OCI-LY1 (cell line): ENCODE measurements at regions not wholly inside any gene's neighbourhood (a gene's known extent, or its start where the extent isn't known, plus 50 kb on each side); places are given as distances from the start of the nearest gene placed in this dataset.

Source experiments
- H2AFZ ChIP-seq: fragments of 200-600 bp; sonication (generic), shearing (Covaris generic); 2 replicates; pipeline ENCODE4 v1.6.0; 2014; ENCODE audit warnings: antibody characterized with exemption, mild to moderate bottlenecking, low read length
- H3F3A ChIP-seq: fragments of 200-600 bp; sonication (generic), shearing (Covaris generic); 2 replicates; pipeline ENCODE4 v1.6.0; 2014; ENCODE audit warnings: mild to moderate bottlenecking, antibody characterized with exemption, low read length, moderate library complexity; ENCODE audit not compliant: insufficient read depth
- H3K27ac ChIP-seq: fragments of 200-600 bp; sonication (generic); 2 replicates; pipeline ENCODE4 v1.5.1; 2014; ENCODE audit warnings: low read length, mixed run types, mild to moderate bottlenecking, low read depth; ENCODE audit not compliant: poor library complexity, severe bottlenecking
- H3K27me3 ChIP-seq: fragments of 200-600 bp; sonication (generic); 2 replicates; pipeline ENCODE4 v1.6.0; 2014; ENCODE audit warnings: antibody characterized with exemption, mild to moderate bottlenecking, low read length, moderate library complexity; ENCODE audit not compliant: insufficient read depth
- H3K36me3 ChIP-seq: fragments of 200-600 bp; sonication (generic); 2 replicates; pipeline ENCODE4 v1.6.1; 2014; ENCODE audit warnings: mild to moderate bottlenecking, antibody characterized with exemption, low read length, moderate library complexity, mixed read lengths; ENCODE audit not compliant: insufficient read depth
- H3K4me1 ChIP-seq: fragments of 200-600 bp; sonication (generic); 2 replicates; pipeline ENCODE4 v1.5.1; 2014; ENCODE audit warnings: mild to moderate bottlenecking, low read length, moderate library complexity; ENCODE audit not compliant: insufficient read depth, severe bottlenecking
- H3K4me2 ChIP-seq: fragments of 200-600 bp; sonication (generic), shearing (Covaris generic); 2 replicates; pipeline ENCODE4 v1.6.1; 2014; ENCODE audit warnings: low read length
- H3K4me3 ChIP-seq: fragments of 200-600 bp; sonication (generic); 2 replicates; pipeline ENCODE4 v1.5.1; 2014; ENCODE audit warnings: low read length, low read depth, mild to moderate bottlenecking, mixed read lengths; ENCODE audit not compliant: poor library complexity, severe bottlenecking
- H3K79me2 ChIP-seq: fragments of 200-600 bp; shearing (Covaris generic); 2 replicates; pipeline ENCODE4 v1.6.1; 2016; ENCODE audit warnings: mixed run types, low read length, mixed read lengths; ENCODE audit not compliant: insufficient read depth
- H3K9ac ChIP-seq: fragments of 200-600 bp; sonication (generic), shearing (Covaris generic); 2 replicates; pipeline ENCODE4 v1.6.1; 2014; ENCODE audit warnings: mild to moderate bottlenecking, low read length, mixed read lengths
- H3K9me2 ChIP-seq: fragments of 200-600 bp; sonication (generic), shearing (Covaris generic); 2 replicates; pipeline ENCODE4 v1.6.1; 2014; ENCODE audit warnings: low read depth, mild to moderate bottlenecking, low read length, mixed read lengths
- H3K9me3 ChIP-seq: fragments of 200-600 bp; shearing (Covaris generic); 2 replicates; pipeline ENCODE4 v1.6.1; 2014; ENCODE audit warnings: low read length, mixed read lengths
- H4K20me1 ChIP-seq: fragments of 200-600 bp; sonication (generic), shearing (Covaris generic); 2 replicates; pipeline ENCODE4 v1.6.0; 2016; ENCODE audit warnings: mild to moderate bottlenecking, low read length; ENCODE audit not compliant: insufficient read depth
- EZH2 ChIP-seq: fragments of 200-600 bp; sonication (generic), shearing (Covaris generic); IDR thresholded peaks from 2 replicates; pipeline ENCODE4 v1.8.0; 2017; ENCODE audit warnings: borderline replicate concordance, mixed run types, mild to moderate bottlenecking, antibody characterized with exemption, low read length, moderate library complexity, mixed read lengths
- TF ChIP-seq, protein P1 (sequence below): fragments of 200-600 bp; sonication (generic), shearing (Covaris generic); IDR thresholded peaks from 2 replicates; pipeline ENCODE4 v1.5.1; 2017; ENCODE audit warnings: mild to moderate bottlenecking, antibody characterized with exemption, low read length, moderate library complexity, mixed read lengths

DNA sequence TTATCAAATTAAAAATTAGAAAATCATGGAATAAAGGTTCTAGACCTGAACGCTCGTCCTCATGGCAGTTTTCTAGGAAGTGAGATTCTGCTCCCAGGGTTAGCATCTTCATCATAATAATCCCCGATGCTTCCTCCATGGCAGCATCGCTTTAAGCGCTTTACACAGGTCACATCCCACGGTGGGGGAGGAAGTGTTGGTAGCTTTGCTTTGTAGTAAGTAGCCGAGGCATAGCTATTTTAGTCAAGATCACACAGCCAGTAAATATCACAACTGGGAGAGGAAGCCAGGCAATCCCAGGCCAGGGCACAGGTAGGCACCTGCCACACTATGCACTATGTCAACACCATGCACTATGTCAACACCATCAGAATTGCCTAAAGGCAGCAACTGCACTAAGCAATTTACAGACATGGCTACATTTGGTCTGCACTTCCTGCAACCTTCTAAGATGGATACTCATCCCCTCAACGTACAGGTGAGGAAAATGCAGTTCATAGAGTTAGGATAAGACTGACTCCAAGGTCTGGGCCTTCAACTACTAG lies 205.5 kb downstream of the FBXO15 start:
- Histone ChIP-seq H3K9me2 (no peaks in the 10 kb centered on the region), H3K9ac (no peak overlapping the region), H3K27ac (no peak overlapping the region), H3K27me3 (no peaks in the 10 kb centered on the region; the same call in 1 of the 2 replicates), H3K4me2 (no peak overlapping the region), H3K79me2 (no peaks in the 10 kb centered on the region), H2AFZ (no peak overlapping the region), H3F3A (no peaks in the 10 kb centered on the region), H3K9me3 (no peaks in the 10 kb centered on the region), H3K36me3 (no peaks in the 10 kb centered on the region), H4K20me1 (no peaks in the 10 kb centered on the region), H3K4me1 (no peaks in the 10 kb centered on the region), H3K4me3 (no peak overlapping the region)
- TF ChIP-seq, protein P1, sequence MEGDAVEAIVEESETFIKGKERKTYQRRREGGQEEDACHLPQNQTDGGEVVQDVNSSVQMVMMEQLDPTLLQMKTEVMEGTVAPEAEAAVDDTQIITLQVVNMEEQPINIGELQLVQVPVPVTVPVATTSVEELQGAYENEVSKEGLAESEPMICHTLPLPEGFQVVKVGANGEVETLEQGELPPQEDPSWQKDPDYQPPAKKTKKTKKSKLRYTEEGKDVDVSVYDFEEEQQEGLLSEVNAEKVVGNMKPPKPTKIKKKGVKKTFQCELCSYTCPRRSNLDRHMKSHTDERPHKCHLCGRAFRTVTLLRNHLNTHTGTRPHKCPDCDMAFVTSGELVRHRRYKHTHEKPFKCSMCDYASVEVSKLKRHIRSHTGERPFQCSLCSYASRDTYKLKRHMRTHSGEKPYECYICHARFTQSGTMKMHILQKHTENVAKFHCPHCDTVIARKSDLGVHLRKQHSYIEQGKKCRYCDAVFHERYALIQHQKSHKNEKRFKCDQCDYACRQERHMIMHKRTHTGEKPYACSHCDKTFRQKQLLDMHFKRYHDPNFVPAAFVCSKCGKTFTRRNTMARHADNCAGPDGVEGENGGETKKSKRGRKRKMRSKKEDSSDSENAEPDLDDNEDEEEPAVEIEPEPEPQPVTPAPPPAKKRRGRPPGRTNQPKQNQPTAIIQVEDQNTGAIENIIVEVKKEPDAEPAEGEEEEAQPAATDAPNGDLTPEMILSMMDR, result no peak
- no peak for TF ChIP-seq EZH2

DNA sequence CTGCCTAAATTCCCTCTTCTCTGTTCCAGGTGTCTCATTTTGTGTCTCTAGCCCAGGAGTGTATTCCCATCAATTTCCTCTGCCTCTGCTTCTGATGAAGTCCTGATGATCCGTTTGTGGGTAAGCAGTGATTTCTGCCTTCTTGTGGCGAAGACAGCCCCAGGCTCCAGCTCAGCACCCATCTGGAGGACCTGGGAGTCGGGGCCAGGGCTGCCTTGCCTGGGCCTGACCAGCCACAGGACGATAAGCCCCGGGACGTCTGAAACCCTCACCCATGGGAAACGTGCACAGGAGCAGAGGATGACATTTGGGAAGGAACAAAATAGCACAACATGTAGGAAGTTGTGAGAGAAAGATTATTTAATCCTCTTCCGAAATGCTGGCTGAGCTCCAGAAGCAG lies 206.9 kb downstream of the FBXO15 start:
- no peak for TF ChIP-seq EZH2
- TF ChIP-seq, protein P1, result no peak
- Histone ChIP-seq H3K9me2 (no peaks in the 10 kb centered on the region), H3K27me3 (no peaks in the 10 kb centered on the region; the same call in 1 of the 2 replicates), H3K4me1 (no peaks in the 10 kb centered on the region), H3K9ac (no peak overlapping the region), H3F3A (no peaks in the 10 kb centered on the region), H4K20me1 (no peaks in the 10 kb centered on the region), H3K4me2 (no peak overlapping the region), H3K79me2 (no peaks in the 10 kb centered on the region), H2AFZ (no peak overlapping the region), H3K27ac (no peak overlapping the region), H3K4me3 (no peak overlapping the region), H3K36me3 (no peaks in the 10 kb centered on the region), H3K9me3 (no peaks in the 10 kb centered on the region)

DNA sequence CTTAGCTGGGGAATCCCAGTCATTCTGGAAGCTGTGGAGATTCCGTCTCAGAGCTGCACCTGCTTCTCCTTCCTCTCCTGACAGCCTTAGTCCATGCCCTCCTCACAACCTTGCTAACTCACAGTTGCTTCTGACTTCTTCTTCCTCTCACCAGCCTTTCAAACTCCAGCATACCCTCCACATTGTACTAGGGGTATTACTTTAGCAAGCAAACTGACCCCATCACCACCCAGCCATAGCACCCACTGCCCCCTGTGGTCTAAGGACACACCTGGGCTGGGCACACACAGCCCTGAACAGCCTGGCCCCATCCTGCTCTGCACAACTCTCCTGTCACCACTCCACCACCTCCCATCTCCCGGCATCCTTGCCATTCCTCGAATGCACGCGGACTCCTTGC lies 208.2 kb downstream of the FBXO15 start:
- H3K27me3 ChIP-seq, result no peaks in the 10 kb centered on the region; the same call in 1 of the 2 replicates
- no peak overlapping the region for H3K9ac ChIP-seq
- no peaks in the 10 kb centered on the region for H3K9me2 ChIP-seq
- H3K36me3 ChIP-seq, result no peaks in the 10 kb centered on the region
- H3K4me2 ChIP-seq, result no peak overlapping the region
- no peaks in the 10 kb centered on the region for H3F3A ChIP-seq
- no peaks in the 10 kb centered on the region for H3K79me2 ChIP-seq
- no peaks in the 10 kb centered on the region for H3K4me1 ChIP-seq
- H4K20me1 ChIP-seq, result no peaks in the 10 kb centered on the region
- no peak for TF ChIP-seq EZH2
- TF ChIP-seq, protein P1, result no peak
- no peaks in the 10 kb centered on the region for H3K9me3 ChIP-seq
- H3K27ac ChIP-seq, result no peak overlapping the region
- H3K4me3 ChIP-seq, result no peak overlapping the region
- H2AFZ ChIP-seq, result no peak overlapping the region
